ENCODE measurements at regions not wholly inside any gene's neighbourhood (a gene's known extent, or its start where the extent isn't known, plus 50 kb on each side); places are given as distances from the start of the nearest gene placed in this dataset.

- H3K4me3 ChIP-seq (ENCODE audit: control extremely low read depth in 1 of 5, extremely low read depth in 1 of 5, insufficient read depth in 1 of 5, low read depth in 2 of 5, low read length in 4 of 5), result no peak overlapping the region
- no peak overlapping the region for H3K9ac ChIP-seq (ENCODE audit: low read length)
- DNase-seq, result no peak
- no peaks in the 10 kb centered on the region for H3K4me1 Mint-ChIP-seq
- H3K27ac ChIP-seq (ENCODE audit: low read length in 2 of 2), result no peak overlapping the region
- H3K27me3 Mint-ChIP-seq, result no peaks in the 10 kb centered on the region
- H3K27me3 ChIP-seq (replicated peaks in 1 of 4; ENCODE audit: control extremely low read depth in 1 of 4, control insufficient read depth in 3 of 4, insufficient read depth in 4 of 4, low read length in 3 of 4), result peaks cover 0 to 30% (median 6%) of the 10 kb centered on the region in 4 experiments
- TF ChIP-seq CTCF (IDR thresholded peaks at IDR 0.05) (no peak), EZH2 (IDR thresholded peaks at IDR 0.05; ENCODE audit: borderline replicate concordance, insufficient read depth, low read depth, low read length, poor library complexity, severe bottlenecking) (no peak)
- ChIA-PET CTCF (no interaction called here), POLR2A (no interaction called here)
- intact Hi-C loops (cut with micrococcal nuclease), result no loop called here
- no peaks in the 10 kb centered on the region for H3K79me2 ChIP-seq (ENCODE audit: control insufficient read depth, insufficient read depth, low read length)
- peaks cover 0 to 13% (median 3%) of the 10 kb centered on the region in 3 donors for H3K9me3 ChIP-seq (ENCODE audit: control extremely low read depth in 1 of 3, control insufficient read depth in 2 of 3, insufficient read depth in 1 of 3, low read length in 2 of 3)
- 87% methylated on average over 29 of the region's 33 CpGs for whole genome bisulfite sequencing (ENCODE audit: insufficient coverage)
- no peaks in the 10 kb centered on the region for H4K20me1 ChIP-seq (ENCODE audit: control insufficient read depth, insufficient read depth, low read length, poor library complexity, severe bottlenecking)
- no peak overlapping the region for H3K27ac Mint-ChIP-seq
- H3K36me3 ChIP-seq (replicated peaks in 1 of 2; ENCODE audit: control extremely low read depth in 1 of 2, control insufficient read depth in 1 of 2, extremely low read depth in 1 of 2, insufficient read depth in 2 of 2, low read length in 1 of 2), result no peaks in the 10 kb centered on the region
- no peak overlapping the region for H2AFZ ChIP-seq (ENCODE audit: insufficient read depth, low read depth, low read length, poor library complexity, severe bottlenecking)
- H3K4me2 ChIP-seq (replicated peaks; ENCODE audit: low read depth, low read length, poor library complexity, severe bottlenecking), result no peak overlapping the region
- no peak overlapping the region for H3K4me3 Mint-ChIP-seq
- no peak for ATAC-seq (ENCODE audit: low read depth)
- H3K9me3 Mint-ChIP-seq (ENCODE audit: insufficient read depth), result no peaks in the 10 kb centered on the region
- no peaks in the 10 kb centered on the region for H3K4me1 ChIP-seq (ENCODE audit: control insufficient read depth in 2 of 2, insufficient read depth in 2 of 2, low read length in 2 of 2)
These were observed 49.7 kb upstream of the NOTCH1 start for GRCh38 chr9:136595245-136596153.

Measured in B cell (primary cell).